OCI-LY3 (cell line): ENCODE measurements at regions not wholly inside any gene's neighbourhood (a gene's known extent, or its start where the extent isn't known, plus 50 kb on each side); places are given as distances from the start of the nearest gene placed in this dataset.

ENCODE experiments used
- H2AFZ ChIP-seq: fragments of 200-600, 300-600 bp; shearing (Covaris generic); 2 replicates; pipeline ENCODE4 v1.6.0; 2014; ENCODE audit warnings: antibody characterized with exemption, low read depth, low read length
- H3K27ac ChIP-seq: fragments of 200-600, 300-600 bp; sonication (generic); 2 replicates; pipeline ENCODE4 v1.5.1; 2014; ENCODE audit warnings: mild to moderate bottlenecking, low read length, moderate library complexity, mixed read lengths
- H3K27me3 ChIP-seq: fragments of 200-600, 300-600 bp; sonication (generic); 2 replicates; pipeline ENCODE4 v1.6.1; 2014; ENCODE audit warnings: low read depth, low read length, mixed read lengths
- H3K36me3 ChIP-seq: fragments of 200-600, 300-600 bp; sonication (generic); replicated peaks from 2 replicates; pipeline ENCODE3; 2014; ENCODE audit warnings: low read depth, low read length, mixed read lengths
- H3K4me1 ChIP-seq: fragments of 300-600, 200-600 bp; sonication (generic); 2 replicates; pipeline ENCODE4 v1.6.1; 2014; ENCODE audit warnings: low read length, mixed read lengths
- H3K4me2 ChIP-seq: fragments of 200-600, 300-600 bp; sonication (generic); 2 replicates; pipeline ENCODE4 v1.6.1; 2014; ENCODE audit warnings: low read length, mixed read lengths
- H3K4me3 ChIP-seq: fragments of 300-600, 200-600 bp; sonication (generic); 2 replicates; pipeline ENCODE4 v1.5.1; 2014; ENCODE audit warnings: antibody characterized with exemption, mild to moderate bottlenecking, low read length, moderate library complexity
- H3K79me2 ChIP-seq: fragments of 300-600, 200-600 bp; shearing (Covaris generic); 2 replicates; pipeline ENCODE4 v1.6.1; 2014; ENCODE audit warnings: mild to moderate bottlenecking, low read length, mixed read lengths
- H3K9ac ChIP-seq: fragments of 300-600, 200-600 bp; shearing (Covaris generic); 2 replicates; pipeline ENCODE4 v1.6.0; 2014; ENCODE audit warnings: mild to moderate bottlenecking, low read length, moderate library complexity
- H3K9me3 ChIP-seq: fragments of 200-600, 300-600 bp; shearing (Covaris generic); 2 replicates; pipeline ENCODE4 v1.6.1; 2014; ENCODE audit warnings: low read length, mixed read lengths; ENCODE audit not compliant: insufficient read depth
- H4K20me1 ChIP-seq: fragments of 200-600, 300-600 bp; sonication (generic); 2 replicates; pipeline ENCODE4 v1.6.1; 2016; ENCODE audit warnings: low read length, mixed read lengths; ENCODE audit not compliant: insufficient read depth
- EZH2phosphoT487 ChIP-seq: fragments of 200-600 bp; shearing (Covaris generic); IDR thresholded peaks from 2 replicates; pipeline ENCODE4 v1.6.1; 2018; ENCODE audit warnings: antibody characterized with exemption, mixed run types, low read depth
- TF ChIP-seq, protein P1 (sequence below): fragments of 200-600, 300-600 bp; sonication (generic); IDR thresholded peaks from 2 replicates; pipeline ENCODE4 v1.5.1; 2014; ENCODE audit warnings: antibody characterized with exemption, low read length, low read depth

DNA sequence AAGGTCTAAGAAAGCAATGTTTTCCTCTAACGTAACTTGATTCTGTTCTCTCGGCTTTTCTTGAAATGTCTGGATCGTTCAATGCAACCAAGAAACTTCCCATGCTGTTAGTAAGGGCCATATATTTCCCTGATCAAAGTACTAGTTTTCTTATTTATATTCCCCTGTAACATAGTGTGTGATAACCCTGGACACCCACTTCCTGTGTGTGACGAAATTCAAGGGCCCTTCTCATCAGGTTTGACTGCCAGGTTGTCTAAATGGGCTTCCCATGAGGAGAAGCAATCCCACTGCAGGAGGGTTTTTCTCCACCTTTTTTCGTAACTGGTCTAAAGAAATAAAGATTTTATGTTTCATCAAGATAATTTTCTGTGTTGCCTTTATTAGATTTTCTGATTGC lies 102.6 kb upstream of the RPS6KA2 start:
- H3K4me2 ChIP-seq = no peak overlapping the region
- H3K9me3 ChIP-seq = no peaks in the 10 kb centered on the region
- H4K20me1 ChIP-seq = no peaks in the 10 kb centered on the region
- no peaks in the 10 kb centered on the region for H3K4me1 ChIP-seq
- no peak overlapping the region for H3K4me3 ChIP-seq
- no peak overlapping the region for H2AFZ ChIP-seq
- TF ChIP-seq EZH2phosphoT487 = no peak
- TF ChIP-seq, protein P1, sequence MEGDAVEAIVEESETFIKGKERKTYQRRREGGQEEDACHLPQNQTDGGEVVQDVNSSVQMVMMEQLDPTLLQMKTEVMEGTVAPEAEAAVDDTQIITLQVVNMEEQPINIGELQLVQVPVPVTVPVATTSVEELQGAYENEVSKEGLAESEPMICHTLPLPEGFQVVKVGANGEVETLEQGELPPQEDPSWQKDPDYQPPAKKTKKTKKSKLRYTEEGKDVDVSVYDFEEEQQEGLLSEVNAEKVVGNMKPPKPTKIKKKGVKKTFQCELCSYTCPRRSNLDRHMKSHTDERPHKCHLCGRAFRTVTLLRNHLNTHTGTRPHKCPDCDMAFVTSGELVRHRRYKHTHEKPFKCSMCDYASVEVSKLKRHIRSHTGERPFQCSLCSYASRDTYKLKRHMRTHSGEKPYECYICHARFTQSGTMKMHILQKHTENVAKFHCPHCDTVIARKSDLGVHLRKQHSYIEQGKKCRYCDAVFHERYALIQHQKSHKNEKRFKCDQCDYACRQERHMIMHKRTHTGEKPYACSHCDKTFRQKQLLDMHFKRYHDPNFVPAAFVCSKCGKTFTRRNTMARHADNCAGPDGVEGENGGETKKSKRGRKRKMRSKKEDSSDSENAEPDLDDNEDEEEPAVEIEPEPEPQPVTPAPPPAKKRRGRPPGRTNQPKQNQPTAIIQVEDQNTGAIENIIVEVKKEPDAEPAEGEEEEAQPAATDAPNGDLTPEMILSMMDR = no peak
- H3K27me3 ChIP-seq = peaks cover 8% of the 10 kb centered on the region; the same call in 1 of the 2 replicates
- no peaks in the 10 kb centered on the region for H3K79me2 ChIP-seq
- no peaks in the 10 kb centered on the region for H3K36me3 ChIP-seq
- no peak overlapping the region for H3K9ac ChIP-seq
- H3K27ac ChIP-seq = no peak overlapping the region

DNA sequence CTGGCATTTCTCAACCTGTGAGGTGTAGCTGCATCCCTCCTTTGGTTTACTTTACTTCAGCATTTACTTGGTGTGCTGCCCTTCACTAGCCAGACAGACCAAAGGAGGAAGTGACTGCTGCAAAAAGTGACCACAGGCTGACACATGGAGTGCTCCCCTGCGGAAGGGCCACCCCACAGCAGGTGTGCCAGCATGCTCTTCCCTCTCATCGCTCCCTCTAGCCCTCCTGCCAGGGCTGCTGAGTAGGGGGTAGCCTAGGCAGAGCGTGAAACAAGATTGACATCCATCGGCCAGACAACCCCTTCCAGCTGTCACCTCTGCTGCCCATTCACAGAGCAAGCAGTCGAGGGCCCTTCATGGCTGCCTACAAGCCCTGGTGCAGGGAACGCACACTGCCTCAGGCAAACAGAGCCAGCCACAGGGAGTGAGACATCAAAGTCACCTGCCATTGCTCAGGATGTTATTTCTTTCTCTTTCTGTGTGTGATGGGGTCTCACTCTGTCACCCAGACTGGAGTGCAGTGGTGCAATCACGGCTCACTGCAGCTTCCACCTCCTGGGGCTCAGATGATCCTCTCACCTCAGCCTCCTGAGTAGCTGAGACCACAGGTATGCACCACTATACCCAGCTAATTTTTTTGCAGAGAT lies 102.0 kb upstream of the RPS6KA2 start:
- Histone ChIP-seq H4K20me1 (no peaks in the 10 kb centered on the region), H3K4me3 (no peak overlapping the region), H3K4me2 (no peak overlapping the region), H3K9ac (no peak overlapping the region), H3K27ac (no peak overlapping the region), H2AFZ (no peak overlapping the region), H3K9me3 (no peaks in the 10 kb centered on the region), H3K79me2 (no peaks in the 10 kb centered on the region), H3K36me3 (no peaks in the 10 kb centered on the region), H3K27me3 (peaks cover 8% of the 10 kb centered on the region; the same call in 1 of the 2 replicates), H3K4me1 (no peaks in the 10 kb centered on the region)
- TF ChIP-seq, protein P1 = no peak
- no peak for TF ChIP-seq EZH2phosphoT487

DNA sequence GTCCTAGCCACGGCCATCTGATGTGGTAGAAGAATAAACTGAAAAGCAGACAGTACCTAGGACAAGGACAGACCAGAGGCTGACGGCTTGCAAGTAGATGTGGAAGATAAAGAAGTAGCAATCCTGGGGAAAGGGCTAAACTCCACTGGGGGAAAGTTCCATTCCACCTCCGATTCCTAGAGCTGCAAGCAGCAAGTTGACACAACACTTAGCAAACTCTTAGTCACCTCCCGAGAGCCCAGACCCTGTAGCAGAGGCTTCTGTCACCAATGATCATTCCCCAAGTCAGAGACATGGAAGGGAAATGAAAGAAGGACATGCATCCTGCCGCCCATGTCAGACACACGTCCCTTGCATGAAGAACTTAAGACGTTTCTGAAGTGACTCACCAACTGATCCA lies 99.2 kb upstream of the RPS6KA2 start:
- Histone ChIP-seq H3K27ac (no peak overlapping the region), H2AFZ (no peak overlapping the region), H3K9ac (no peak overlapping the region), H3K4me1 (no peaks in the 10 kb centered on the region), H3K9me3 (no peaks in the 10 kb centered on the region), H3K36me3 (no peaks in the 10 kb centered on the region), H3K27me3 (peaks cover 8% of the 10 kb centered on the region; the same call in 1 of the 2 replicates), H3K4me3 (no peak overlapping the region), H3K79me2 (no peaks in the 10 kb centered on the region), H3K4me2 (no peak overlapping the region), H4K20me1 (no peaks in the 10 kb centered on the region)
- TF ChIP-seq, protein P1 = no peak
- no peak for TF ChIP-seq EZH2phosphoT487

DNA sequence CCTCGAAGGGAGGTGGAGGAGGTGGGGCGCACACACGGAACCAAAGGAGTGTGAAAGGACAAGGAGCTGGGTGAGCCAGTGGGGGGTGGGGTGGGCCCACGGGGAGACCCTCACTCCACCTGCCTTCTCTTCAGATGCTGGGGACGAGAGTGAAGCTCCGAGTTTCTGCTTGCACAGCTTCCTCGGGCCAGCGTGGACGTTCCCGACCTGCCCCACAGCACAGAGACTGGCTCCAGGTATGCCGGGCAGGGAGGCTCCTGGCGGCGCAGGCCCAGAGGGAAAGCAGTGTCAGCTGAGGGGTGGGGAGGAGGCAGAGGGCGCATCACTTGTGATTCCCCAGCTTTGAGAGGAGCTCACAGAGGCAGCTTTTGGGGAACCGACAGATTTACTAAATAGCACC lies 98.5 kb upstream of the RPS6KA2 start:
- H3K9me3 ChIP-seq = no peaks in the 10 kb centered on the region
- H3K27ac ChIP-seq = no peak overlapping the region
- H3K4me2 ChIP-seq = no peak overlapping the region
- H2AFZ ChIP-seq = no peak overlapping the region
- peaks cover 8% of the 10 kb centered on the region; the same call in 1 of the 2 replicates for H3K27me3 ChIP-seq
- H3K36me3 ChIP-seq = no peaks in the 10 kb centered on the region
- H3K4me3 ChIP-seq = no peak overlapping the region
- H4K20me1 ChIP-seq = no peaks in the 10 kb centered on the region
- TF ChIP-seq EZH2phosphoT487 = no peak
- TF ChIP-seq, protein P1 = no peak
- H3K4me1 ChIP-seq = no peaks in the 10 kb centered on the region
- H3K9ac ChIP-seq = no peak overlapping the region
- H3K79me2 ChIP-seq = no peaks in the 10 kb centered on the region
